Fibroblast of upper back skin (primary cell): ENCODE measurements at regions not wholly inside any gene's neighbourhood (a gene's known extent, or its start where the extent isn't known, plus 50 kb on each side); places are given as distances from the start of the nearest gene placed in this dataset.

Experiments
- DNase-seq: peaks from one replicate; pipeline ENCODE4 v3.0.0-alpha.2; 2013

GRCh38 chr10:91576096-91576545, 56.8 kb downstream of the PPP1R3C start:
- no peak for DNase-seq

DNA sequence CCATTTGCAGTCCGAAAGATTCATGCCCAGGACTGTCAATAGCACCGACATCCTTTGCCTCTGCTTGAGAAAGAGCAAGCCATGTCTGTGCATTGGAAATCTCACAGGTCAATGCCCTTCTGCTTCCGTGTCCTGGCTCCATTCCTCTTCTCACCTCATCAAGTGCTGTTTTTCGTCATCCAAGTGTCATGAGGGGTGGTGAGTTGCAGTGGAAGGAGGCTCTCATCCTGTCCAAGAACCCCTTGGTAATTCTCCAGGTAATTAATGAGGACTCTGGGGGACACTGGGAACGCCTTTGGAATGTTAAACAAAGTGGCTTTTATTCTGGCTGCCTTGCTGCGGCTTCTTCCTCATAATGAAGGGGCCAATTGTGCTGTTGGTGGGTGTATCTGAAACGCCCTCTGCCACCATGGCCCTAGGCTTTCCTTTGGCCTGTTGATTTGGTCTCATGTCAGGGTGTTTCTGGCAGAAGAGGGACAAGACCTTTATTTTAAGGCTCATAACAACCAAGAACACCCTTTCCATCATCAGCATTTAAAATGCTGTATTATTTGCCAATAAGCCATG, 57.7 kb downstream of the PPP1R3C start:
- DNase-seq: no peak

GRCh38 chr10:91574236-91574635, 58.6 kb downstream of the PPP1R3C start:
- no peak for DNase-seq

DNA sequence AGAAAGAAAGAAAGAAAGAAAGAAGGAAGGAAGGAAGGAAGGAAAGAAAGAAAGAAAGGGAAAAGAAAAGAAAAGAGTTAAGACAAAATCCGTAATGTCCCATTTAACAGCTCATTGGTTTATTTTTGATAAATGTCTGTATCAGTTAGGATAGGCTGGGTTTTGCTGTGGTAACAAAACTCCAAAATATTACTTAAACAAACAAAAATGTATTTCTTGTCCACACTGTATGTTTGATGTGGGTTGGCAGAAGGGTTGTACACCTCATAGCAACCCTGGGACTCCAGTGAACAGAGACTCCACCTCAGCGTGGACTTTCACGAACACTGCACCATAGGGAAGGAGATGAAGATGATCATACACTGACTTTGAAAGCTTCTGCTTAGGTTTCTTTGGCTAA, 59.6 kb downstream of the PPP1R3C start:
- no peak for DNase-seq

DNA sequence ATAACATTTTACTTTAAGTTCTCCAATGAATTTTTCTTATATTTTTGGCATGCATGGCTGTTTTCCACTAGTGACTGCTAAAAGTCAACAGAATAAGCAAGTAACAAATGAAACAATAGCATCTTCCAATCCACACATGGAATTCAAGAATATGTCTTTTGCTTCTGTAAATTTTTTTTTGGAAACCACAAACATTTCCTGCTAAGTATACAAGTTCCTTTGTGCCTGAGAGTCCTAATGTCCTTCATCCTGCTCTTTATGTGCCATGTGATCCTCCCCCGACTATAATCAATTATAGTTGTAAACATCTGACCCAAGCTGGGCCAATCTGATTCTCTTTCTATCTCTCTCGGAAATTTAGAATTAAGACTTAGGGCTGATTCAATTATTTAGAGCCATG, 61.2 kb downstream of the PPP1R3C start:
- DNase-seq: peak; percentile 32

DNA sequence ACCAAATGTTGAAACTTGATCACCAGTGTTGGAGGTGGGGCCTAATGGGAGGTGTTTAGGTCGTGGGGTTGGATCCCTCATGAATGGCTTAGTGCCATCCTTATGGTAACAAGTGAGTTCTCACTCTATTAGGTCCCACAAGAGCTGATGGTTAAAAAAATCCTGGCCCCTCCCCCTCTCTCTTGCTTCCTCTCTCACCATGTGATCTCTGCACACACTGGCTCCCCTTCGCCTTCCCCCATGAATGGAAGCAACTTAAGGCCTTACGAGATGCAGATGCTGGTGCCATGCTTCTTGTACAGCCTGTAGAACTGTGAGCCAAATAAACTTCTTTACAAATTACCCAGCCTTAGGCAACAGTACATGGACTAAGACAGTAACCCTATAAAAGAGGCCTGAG, 62.7 kb downstream of the PPP1R3C start:
- no peak for DNase-seq

DNA sequence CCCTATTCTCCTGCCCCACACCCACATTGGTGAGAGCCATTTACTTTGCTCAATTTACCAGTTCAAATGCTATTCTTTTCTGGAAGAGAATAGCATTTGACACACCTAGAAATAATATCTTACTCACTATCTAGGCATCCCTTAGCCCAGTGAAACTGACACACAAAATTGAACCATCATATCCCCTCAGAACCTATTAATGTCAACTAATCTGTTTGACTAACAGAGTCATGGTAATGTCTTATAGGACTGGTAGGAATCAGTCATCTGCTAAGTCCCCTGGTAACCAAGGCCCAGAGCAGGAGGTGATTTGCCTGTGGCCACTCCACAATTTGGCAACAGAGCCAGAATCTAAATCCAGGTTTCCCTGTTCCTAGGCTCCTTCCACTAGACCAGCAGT, 63.3 kb downstream of the PPP1R3C start:
- DNase-seq: no peak

DNA sequence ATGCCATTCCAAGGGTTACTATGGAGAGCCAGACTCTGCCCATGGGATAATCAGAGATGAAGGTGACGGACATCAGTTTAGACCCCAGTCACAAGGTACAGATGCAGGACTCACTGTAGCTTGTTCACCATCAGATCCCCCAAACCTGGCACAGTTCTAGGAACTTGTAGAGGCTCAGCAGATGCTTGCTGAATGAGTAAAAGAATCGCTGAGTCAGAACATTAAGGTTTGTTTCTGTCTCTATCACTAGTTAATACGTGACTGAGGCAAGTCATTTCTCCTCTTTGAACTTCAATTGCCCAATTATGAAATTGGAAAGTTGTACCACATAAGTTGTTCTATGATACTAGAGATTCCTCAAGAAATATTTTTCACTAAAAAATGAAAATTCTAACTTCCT, 65.1 kb downstream of the PPP1R3C start:
- peak; percentile 53 for DNase-seq

DNA sequence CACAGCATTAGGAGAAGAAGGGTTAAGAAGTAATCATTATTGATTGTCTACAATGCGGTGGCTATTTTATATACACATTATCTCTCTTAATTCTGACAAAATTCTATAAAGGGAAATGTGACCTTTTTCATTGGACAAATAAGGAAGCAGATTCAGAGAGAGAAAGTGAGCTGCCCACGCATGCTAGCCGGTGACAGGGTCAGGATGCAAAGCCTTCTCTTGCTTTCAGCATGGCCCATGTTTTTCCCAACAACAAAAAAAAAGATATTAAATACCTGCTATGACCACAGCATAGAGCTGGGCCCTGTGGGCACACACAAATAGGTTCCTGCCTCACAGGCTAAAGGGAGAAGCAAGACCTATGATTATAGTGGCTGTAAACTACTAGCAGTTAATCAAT, 66.8 kb downstream of the PPP1R3C start:
- no peak for DNase-seq

DNA sequence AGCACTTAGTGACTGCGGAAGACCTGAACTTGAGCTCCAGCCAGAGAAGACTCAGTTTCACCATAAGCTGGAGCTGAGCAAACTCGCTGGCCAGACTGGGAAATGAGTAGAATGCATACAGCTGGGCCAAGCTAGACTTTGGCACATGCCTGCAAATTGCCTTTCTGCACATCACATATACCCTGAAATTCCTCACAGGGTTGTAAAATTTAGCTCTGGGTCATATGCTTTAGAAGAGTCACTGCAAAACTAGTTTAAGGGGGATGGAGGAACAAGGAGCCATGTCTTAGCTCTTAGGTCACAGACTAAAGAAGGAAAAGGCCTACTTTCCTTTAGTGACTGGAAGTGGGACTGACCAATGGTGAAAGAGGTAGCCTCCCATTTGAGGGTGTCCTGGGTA, 67.6 kb downstream of the PPP1R3C start:
- no peak for DNase-seq

DNA sequence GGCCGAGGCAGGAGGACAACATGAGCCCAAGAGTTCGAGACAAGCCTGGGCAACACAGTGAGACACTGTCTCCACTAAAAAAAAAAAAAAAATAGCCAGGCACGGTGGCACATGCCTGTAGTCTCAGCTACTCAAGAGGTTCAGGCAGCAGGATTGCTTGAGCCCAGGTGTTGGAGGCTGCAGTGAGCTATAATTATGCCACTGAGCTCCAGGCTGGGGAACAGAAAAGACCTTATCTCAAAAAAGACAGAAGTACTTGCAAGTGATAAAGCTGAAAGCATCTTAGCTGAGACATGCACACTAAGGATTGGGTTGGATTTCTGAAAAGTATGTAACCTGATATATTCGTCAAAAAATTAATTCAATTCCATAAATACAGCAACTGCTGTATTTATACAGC, 68.4 kb downstream of the PPP1R3C start:
- no peak for DNase-seq
